B cell (primary cell): ENCODE measurements at regions not wholly inside any gene's neighbourhood (a gene's known extent, or its start where the extent isn't known, plus 50 kb on each side); places are given as distances from the start of the nearest gene placed in this dataset.

Source experiments
- ATAC-seq: fragments of 200-7000 bp; cut with Tn5 transposase; one replicate; pipeline ENCODE4 v1.10.0; 2021; ENCODE audit warnings: low read depth, mild to moderate bottlenecking, moderate number of reproducible peaks, moderate library complexity
- CTCF ChIA-PET: fragments of 350-600 bp; sonication (Branson Sonifier 250); formaldehyde crosslinking; loops from one replicate; lab custom pipeline; 2021; ENCODE audit warnings: antibody characterized with exemption, inconsistent platforms; lab: Charles Lee
- POLR2A ChIA-PET: fragments of 350-600 bp; sonication (Branson Sonifier 250); formaldehyde crosslinking; loops from one replicate; lab custom pipeline; 2021; ENCODE audit warnings: antibody characterized with exemption; lab: Charles Lee
- DNase-seq: peaks from one replicate; pipeline ENCODE4 v3.0.0; 2013
- H2AFZ ChIP-seq: 2 replicates; pipeline ENCODE4 v1.6.1; 2012; ENCODE audit warnings: mild to moderate bottlenecking, low read depth, low read length; ENCODE audit not compliant: insufficient read depth, poor library complexity, severe bottlenecking
- H3K27ac ChIP-seq, 2 donors: 1 replicate in 1 of 2; 2 replicates in 1 of 2; pipeline ENCODE4 v1.5.1; 2012 to 2013; ENCODE audit warnings: low read length in 2 of 2, mild to moderate bottlenecking in 2 of 2, moderate library complexity in 1 of 2
- H3K27me3 ChIP-seq, 4 experiments: fragments of 200-600 bp in 1 of 4; sonication (generic) in 1 of 4; replicated peaks in 1 of 4; 1 replicate in 2 of 4; 2 replicates in 2 of 4; pipeline versions ENCODE4 v1.6.1 to v1.7.0; 2013 to 2016; ENCODE audit warnings: low read length in 3 of 4, mild to moderate bottlenecking in 2 of 4, mixed read lengths in 1 of 4, moderate library complexity in 1 of 4; ENCODE audit not compliant: insufficient read depth in 4 of 4, control insufficient read depth in 3 of 4; ENCODE audit errors: control extremely low read depth in 1 of 4
- H3K36me3 ChIP-seq, 2 experiments: replicated peaks in 1 of 2; 1 replicate in 1 of 2; 2 replicates in 1 of 2; pipeline versions ENCODE4 v1.6.1 to v1.7.1; 2013; ENCODE audit warnings: low read length in 1 of 2; ENCODE audit not compliant: insufficient read depth in 2 of 2, control insufficient read depth in 1 of 2; ENCODE audit errors: control extremely low read depth in 1 of 2, extremely low read depth in 1 of 2
- H3K4me1 ChIP-seq, 2 donors: fragments of 200-600 bp in 1 of 2; sonication (generic) in 1 of 2; 1 replicate in 1 of 2; 2 replicates in 1 of 2; pipeline versions ENCODE4 v1.5.1 to v1.6.1; 2013 to 2017; ENCODE audit warnings: low read length in 2 of 2; ENCODE audit not compliant: control insufficient read depth in 2 of 2, insufficient read depth in 2 of 2
- H3K4me2 ChIP-seq: replicated peaks from 2 replicates; pipeline ENCODE3; 2012; ENCODE audit warnings: mild to moderate bottlenecking, low read depth, low read length; ENCODE audit not compliant: poor library complexity, severe bottlenecking
- H3K4me3 ChIP-seq, 5 experiments: fragments of 200-600 bp in 1 of 5; sonication (generic) in 1 of 5; 1 replicate in 3 of 5; 2 replicates in 2 of 5; pipeline versions ENCODE4 v1.5.1 to v1.7.0; 2011 to 2016; ENCODE audit warnings: low read length in 4 of 5, mild to moderate bottlenecking in 4 of 5, low read depth in 2 of 5, control low read depth in 1 of 5, moderate library complexity in 1 of 5; ENCODE audit not compliant: insufficient read depth in 1 of 5; ENCODE audit errors: control extremely low read depth in 1 of 5, extremely low read depth in 1 of 5
- H3K79me2 ChIP-seq: fragments of 200-600 bp; sonication (generic); one replicate; pipeline ENCODE4 v1.6.0; 2016; ENCODE audit warnings: low read length; ENCODE audit not compliant: control insufficient read depth, insufficient read depth
- H3K9ac ChIP-seq: fragments of 200-600 bp; sonication (generic); 2 replicates; pipeline ENCODE4 v1.6.1; 2017; ENCODE audit warnings: mild to moderate bottlenecking, low read length, moderate library complexity
- H3K9me3 ChIP-seq, 3 donors: one replicate each; pipeline versions ENCODE4 v1.6.1 to v1.7.1; 2013; ENCODE audit warnings: low read length in 2 of 3; ENCODE audit not compliant: control insufficient read depth in 2 of 3, insufficient read depth in 1 of 3; ENCODE audit errors: control extremely low read depth in 1 of 3
- H4K20me1 ChIP-seq: 2 replicates; pipeline ENCODE4 v1.6.0; 2012; ENCODE audit warnings: mild to moderate bottlenecking, low read length; ENCODE audit not compliant: insufficient read depth, control insufficient read depth, poor library complexity, severe bottlenecking
- H3K27ac Mint-ChIP-seq: one replicate; pipeline ENCODE4 v1.8.0; 2021; ENCODE audit warnings: mixed read lengths
- H3K27me3 Mint-ChIP-seq: one replicate; pipeline ENCODE4 v1.8.0; 2021; ENCODE audit warnings: mixed read lengths
- H3K4me1 Mint-ChIP-seq: one replicate; pipeline ENCODE4 v1.8.0; 2021; ENCODE audit warnings: mixed read lengths
- H3K4me3 Mint-ChIP-seq: one replicate; pipeline ENCODE4 v1.8.0; 2021; ENCODE audit warnings: mixed read lengths
- H3K9me3 Mint-ChIP-seq: one replicate; pipeline ENCODE4 v1.8.0; 2022; ENCODE audit warnings: mixed read lengths; ENCODE audit not compliant: insufficient read depth
- CTCF ChIP-seq: fragments of 200-600 bp; IDR thresholded peaks from one replicate; pipeline ENCODE4 v1.8.0; 2022; ENCODE audit warnings: antibody characterized with exemption, mild to moderate bottlenecking
- EZH2 ChIP-seq: IDR thresholded peaks from 2 replicates; pipeline ENCODE4 v1.6.1; 2012; ENCODE audit warnings: borderline replicate concordance, low read depth, mild to moderate bottlenecking, moderate library complexity, low read length; ENCODE audit not compliant: insufficient read depth, poor library complexity, severe bottlenecking
- WGBS: methylation state at CpG from one replicate; pipeline ENCODE4 v1.1.5; 2013; ENCODE audit warnings: missing lambda C conversion rate; ENCODE audit not compliant: insufficient coverage; 5-methylcytosine and 5-hydroxymethylcytosine counted together
- intact Hi-C: fragments of 100-400 bp; cut with micrococcal nuclease; formaldehyde crosslinking; loops from one replicate; pipeline ENCODE4 v1.10.0; 2022

GRCh38 chr3:191646242-191646641 is 185.3 kb downstream of the PYDC2 start:
- H2AFZ ChIP-seq: no peak overlapping the region
- ChIA-PET POLR2A (no interaction called here), CTCF (no interaction called here)
- H3K27ac Mint-ChIP-seq: no peak overlapping the region
- ATAC-seq (no peak), DNase-seq (no peak)
- no peaks in the 10 kb centered on the region for H3K79me2 ChIP-seq
- peaks cover 0 to 17% (median 0%) of the 10 kb centered on the region in 3 donors for H3K9me3 ChIP-seq
- no peak overlapping the region for H3K4me3 Mint-ChIP-seq
- no CpG with 5 or more reads among the region's 4 CpGs for WGBS
- H3K27me3 ChIP-seq: no peaks in the 10 kb centered on the region
- no peak overlapping the region for H3K27ac ChIP-seq
- no peak for TF ChIP-seq EZH2
- no peak for TF ChIP-seq CTCF
- no peaks in the 10 kb centered on the region for H3K36me3 ChIP-seq
- no peaks in the 10 kb centered on the region for H3K4me1 Mint-ChIP-seq
- no peak overlapping the region for H3K4me3 ChIP-seq
- peaks cover 10% of the 10 kb centered on the region for H3K9me3 Mint-ChIP-seq
- no peak overlapping the region for H3K4me2 ChIP-seq
- H3K27me3 Mint-ChIP-seq: no peaks in the 10 kb centered on the region
- H4K20me1 ChIP-seq: no peaks in the 10 kb centered on the region
- H3K9ac ChIP-seq: no peak overlapping the region
- no peaks in the 10 kb centered on the region for H3K4me1 ChIP-seq
- intact Hi-C loops: no loop called here

GRCh38 chr3:191648787-191649186 is 187.8 kb downstream of the PYDC2 start:
- POLR2A ChIA-PET: no interaction called here
- intact Hi-C loops: no loop called here

More at GRCh38 chr3:191648787-191649186, 187.8 kb downstream of the PYDC2 start:
- Histone ChIP-seq H4K20me1 (no peaks in the 10 kb centered on the region), H3K27me3 (no peaks in the 10 kb centered on the region), H3K27ac (no peak overlapping the region), H3K36me3 (no peaks in the 10 kb centered on the region), H3K79me2 (no peaks in the 10 kb centered on the region), H2AFZ (no peak overlapping the region), H3K9me3 (peaks cover 0 to 8% (median 0%) of the 10 kb centered on the region in 3 donors), H3K4me1 (no peaks in the 10 kb centered on the region), H3K4me2 (no peak overlapping the region), H3K4me3 (no peak overlapping the region), H3K9ac (no peak overlapping the region)
- Mint-ChIP-seq H3K9me3 (peaks cover 10% of the 10 kb centered on the region), H3K27me3 (peaks cover 3% of the 10 kb centered on the region), H3K4me3 (no peak overlapping the region), H3K27ac (no peak overlapping the region), H3K4me1 (no peaks in the 10 kb centered on the region)
- ATAC-seq (no peak), DNase-seq (no peak)
- TF ChIP-seq CTCF: no peak
- CTCF ChIA-PET: no interaction called here
